Kidney (tissue), 13 donors: ENCODE measurements at regions not wholly inside any gene's neighbourhood (a gene's known extent, or its start where the extent isn't known, plus 50 kb on each side); places are given as distances from the start of the nearest gene placed in this dataset.

Experiments
- DNase-seq, 5 donors: peaks; one replicate each; pipeline ENCODE4 v3.0.0-alpha.2; 2013 to 2020
- FAIRE-seq: peaks from 2 replicates; lab custom pipeline; 2012; peaks lifted over from hg19 to GRCh38; lab: Jason Lieb, UNC
- H3K27ac ChIP-seq, 2 donors: one replicate each; pipeline ENCODE4 v1.7.0; 2013; ENCODE audit warnings: low read depth in 2 of 2, low read length in 2 of 2, inconsistent platforms in 1 of 2
- H3K27me3 ChIP-seq: one replicate; pipeline ENCODE4 v1.7.1; 2013; ENCODE audit warnings: low read length, inconsistent platforms; ENCODE audit not compliant: control insufficient read depth, insufficient read depth
- H3K36me3 ChIP-seq, 3 donors: one replicate each; pipeline versions ENCODE4 v1.7.0 to v1.7.1; 2013; ENCODE audit warnings: low read length in 3 of 3, control low read depth in 1 of 3, inconsistent platforms in 1 of 3; ENCODE audit not compliant: insufficient read depth in 3 of 3, control insufficient read depth in 2 of 3
- H3K4me1 ChIP-seq, 3 donors: one replicate each; pipeline versions ENCODE4 v1.7.0 to v1.7.1; 2013; ENCODE audit warnings: low read length in 3 of 3, inconsistent platforms in 1 of 3, low read depth in 1 of 3; ENCODE audit not compliant: control insufficient read depth in 2 of 3, insufficient read depth in 2 of 3
- H3K4me3 ChIP-seq, 3 donors: one replicate each; pipeline versions ENCODE4 v1.7.0 to v1.8.1; 2013; ENCODE audit warnings: low read length in 3 of 3, control low read depth in 1 of 3, inconsistent platforms in 1 of 3
- H3K9ac ChIP-seq, 3 donors: one replicate each; pipeline versions ENCODE4 v1.7.0 to v1.7.1; 2013; ENCODE audit warnings: low read length in 3 of 3, control low read depth in 1 of 3, inconsistent platforms in 1 of 3
- H3K9me3 ChIP-seq, 3 donors: one replicate each; pipeline versions ENCODE4 v1.7.0 to v1.7.1; 2013; ENCODE audit warnings: low read length in 3 of 3, control low read depth in 1 of 3, inconsistent platforms in 1 of 3; ENCODE audit not compliant: control insufficient read depth in 2 of 3, insufficient read depth in 1 of 3
- CTCF ChIP-seq: IDR thresholded peaks from 3 replicates; pipeline ENCODE4 v1.5.1; 2012; ENCODE audit warnings: mild to moderate bottlenecking, moderate library complexity, borderline replicate concordance; ENCODE audit not compliant: insufficient read depth; ENCODE audit errors: extremely low read depth
- intact Hi-C: fragments of 100-400 bp; cut with DNase I; formaldehyde crosslinking; loops from one replicate; pipeline ENCODE4 v1.11.1; 2022
- donor health status: control.
- donor health status: control.
- donor health status: control.
- donor health status: control.
- donor health status: control.
- donor health status: DM: yes; HTN: yes; CAD: no.
- donor health status: Normal renal cell carcinoma (clear cell type).

GRCh38 chr1:239814306-239814881 is 277.3 kb upstream of the FMN2 start:
- Histone ChIP-seq H3K36me3 (no peaks in the 10 kb centered on the region), H3K9me3 (no peaks in the 10 kb centered on the region), H3K4me1 (no peaks in the 10 kb centered on the region), H3K4me3 (no peak overlapping the region), H3K9ac (no peak overlapping the region), H3K27me3 (no peaks in the 10 kb centered on the region), H3K27ac (no peak overlapping the region)
- no peak for FAIRE-seq
- intact Hi-C loops: no loop called here
- no peak for TF ChIP-seq CTCF
- DNase-seq: no peak

GRCh38 chr1:239815074-239815473 is 276.6 kb upstream of the FMN2 start:
- H3K27ac ChIP-seq: no peak overlapping the region
- no peak overlapping the region for H3K4me3 ChIP-seq
- H3K36me3 ChIP-seq: no peaks in the 10 kb centered on the region
- DNase-seq (no peak), FAIRE-seq (no peak)
- no peaks in the 10 kb centered on the region for H3K4me1 ChIP-seq
- TF ChIP-seq CTCF: no peak
- H3K9ac ChIP-seq: no peak overlapping the region
- intact Hi-C loops: no loop called here
- no peaks in the 10 kb centered on the region for H3K9me3 ChIP-seq
- no peaks in the 10 kb centered on the region for H3K27me3 ChIP-seq

GRCh38 chr1:239816081-239816782 is 275.5 kb upstream of the FMN2 start:
- Histone ChIP-seq H3K9ac (no peak overlapping the region), H3K4me1 (no peaks in the 10 kb centered on the region), H3K36me3 (no peaks in the 10 kb centered on the region), H3K9me3 (no peaks in the 10 kb centered on the region), H3K4me3 (no peak overlapping the region), H3K27me3 (no peaks in the 10 kb centered on the region), H3K27ac (peak overlapping the region in 1 of 2 donors; percentile 13)
- FAIRE-seq (no peak), DNase-seq (peak in 1 of 5 donors; percentile 13)
- intact Hi-C loops: no loop called here
- no peak for TF ChIP-seq CTCF

GRCh38 chr1:239817276-239817675 is 274.4 kb upstream of the FMN2 start:
- Histone ChIP-seq H3K4me1 (no peaks in the 10 kb centered on the region), H3K27ac (no peak overlapping the region), H3K9me3 (no peaks in the 10 kb centered on the region), H3K9ac (no peak overlapping the region), H3K4me3 (no peak overlapping the region), H3K27me3 (no peaks in the 10 kb centered on the region), H3K36me3 (no peaks in the 10 kb centered on the region)
- DNase-seq (no peak), FAIRE-seq (no peak)
- intact Hi-C loops: no loop called here
- no peak for TF ChIP-seq CTCF
